Keratinocyte (primary cell): ENCODE measurements at regions not wholly inside any gene's neighbourhood (a gene's known extent, or its start where the extent isn't known, plus 50 kb on each side); places are given as distances from the start of the nearest gene placed in this dataset.

Experiments
- EZH2 ChIP-seq: IDR thresholded peaks from one replicate; pipeline ENCODE4 v1.6.1; 2012; ENCODE audit warnings: inconsistent platforms, mild to moderate bottlenecking, low read length, moderate library complexity
- TF ChIP-seq, protein P1 (sequence below), 3 experiments: IDR thresholded peaks in 1 of 3; conservative IDR thresholded peaks in 1 of 3; optimal IDR thresholded peaks in 1 of 3; 2 replicates in 2 of 3; 3 replicates in 1 of 3; pipeline versions ENCODE3 to v1.5.1; 2011; ENCODE audit warnings: low read length in 3 of 3, mild to moderate bottlenecking in 3 of 3, moderate library complexity in 2 of 3, control low read depth in 1 of 3, inconsistent platforms in 1 of 3; ENCODE audit not compliant: insufficient read depth in 2 of 3; ENCODE audit errors: extremely low read depth in 1 of 3

GRCh38 chr1:4319496-4319895 is 334.9 kb upstream of the AJAP1 start:
- TF ChIP-seq, protein P1, sequence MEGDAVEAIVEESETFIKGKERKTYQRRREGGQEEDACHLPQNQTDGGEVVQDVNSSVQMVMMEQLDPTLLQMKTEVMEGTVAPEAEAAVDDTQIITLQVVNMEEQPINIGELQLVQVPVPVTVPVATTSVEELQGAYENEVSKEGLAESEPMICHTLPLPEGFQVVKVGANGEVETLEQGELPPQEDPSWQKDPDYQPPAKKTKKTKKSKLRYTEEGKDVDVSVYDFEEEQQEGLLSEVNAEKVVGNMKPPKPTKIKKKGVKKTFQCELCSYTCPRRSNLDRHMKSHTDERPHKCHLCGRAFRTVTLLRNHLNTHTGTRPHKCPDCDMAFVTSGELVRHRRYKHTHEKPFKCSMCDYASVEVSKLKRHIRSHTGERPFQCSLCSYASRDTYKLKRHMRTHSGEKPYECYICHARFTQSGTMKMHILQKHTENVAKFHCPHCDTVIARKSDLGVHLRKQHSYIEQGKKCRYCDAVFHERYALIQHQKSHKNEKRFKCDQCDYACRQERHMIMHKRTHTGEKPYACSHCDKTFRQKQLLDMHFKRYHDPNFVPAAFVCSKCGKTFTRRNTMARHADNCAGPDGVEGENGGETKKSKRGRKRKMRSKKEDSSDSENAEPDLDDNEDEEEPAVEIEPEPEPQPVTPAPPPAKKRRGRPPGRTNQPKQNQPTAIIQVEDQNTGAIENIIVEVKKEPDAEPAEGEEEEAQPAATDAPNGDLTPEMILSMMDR (optimal IDR thresholded peaks at IDR 0.05 in 1 of 3, IDR thresholded peaks at IDR 0.05 in 1 of 3, conservative IDR thresholded peaks at IDR 0.05 in 1 of 3; ENCODE audit: extremely low read depth in 1 of 3, insufficient read depth in 2 of 3, low read length in 3 of 3) = no peak
- no peak for TF ChIP-seq EZH2
